KOPT-K1 (cell line): ENCODE measurements at regions not wholly inside any gene's neighbourhood (a gene's known extent, or its start where the extent isn't known, plus 50 kb on each side); places are given as distances from the start of the nearest gene placed in this dataset.

ENCODE experiments used
- H3K27ac ChIP-seq: fragments of 200-600 bp; sonication (generic); 2 replicates; pipeline ENCODE4 v1.5.1; 2016; ENCODE audit warnings: antibody characterized with exemption, mild to moderate bottlenecking, low read depth, low read length; ENCODE audit not compliant: poor library complexity, severe bottlenecking
- H3K36me3 ChIP-seq: fragments of 200-600 bp; sonication (generic); 2 replicates; pipeline ENCODE4 v1.5.1; 2017; ENCODE audit warnings: antibody characterized with exemption, mild to moderate bottlenecking, low read length, moderate library complexity; ENCODE audit not compliant: insufficient read depth
- H3K9me3 ChIP-seq: fragments of 200-600 bp; sonication (generic); 2 replicates; pipeline ENCODE4 v1.5.1; 2017; ENCODE audit warnings: antibody characterized with exemption, low read length, mild to moderate bottlenecking; ENCODE audit not compliant: insufficient read depth, poor library complexity, severe bottlenecking

DNA sequence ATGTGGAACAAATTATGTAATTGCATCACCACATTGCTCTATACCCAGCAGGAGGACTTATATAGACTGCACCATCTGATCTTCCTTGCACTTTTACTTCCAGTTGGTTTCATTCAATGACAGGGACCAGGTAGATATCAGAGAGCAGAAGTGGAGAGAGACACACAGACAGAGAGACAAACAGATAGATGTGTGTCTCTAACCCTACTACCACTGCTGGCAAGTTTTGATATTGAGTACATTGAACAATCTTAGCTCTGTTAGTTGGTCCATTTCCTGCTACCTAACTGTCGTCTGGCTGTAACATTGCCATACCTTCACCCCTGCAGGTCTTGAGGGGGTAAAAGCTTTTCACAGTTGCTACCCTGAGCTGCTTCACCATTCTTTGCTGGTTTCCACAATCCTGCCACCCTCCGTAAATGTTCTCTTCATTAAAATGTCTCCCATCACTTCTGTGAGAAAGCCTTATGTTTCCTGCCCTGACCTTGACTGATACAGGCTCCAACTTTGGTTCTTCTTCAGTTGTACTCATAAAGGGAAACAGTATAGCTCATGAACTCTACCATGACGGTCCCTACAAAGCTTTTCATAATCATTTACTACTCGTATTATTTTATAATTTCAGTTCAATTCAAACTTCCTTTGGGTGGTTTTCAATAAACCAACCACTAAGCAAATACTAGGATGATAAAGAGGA is 62.3 kb upstream of the ITGA4 start:
- Histone ChIP-seq H3K36me3 (no peaks in the 10 kb centered on the region), H3K27ac (peak overlapping the region; percentile 95), H3K9me3 (no peaks in the 10 kb centered on the region)

- H3K36me3 ChIP-seq, result no peaks in the 10 kb centered on the region
- peak overlapping the region; percentile 95 for H3K27ac ChIP-seq
- no peaks in the 10 kb centered on the region for H3K9me3 ChIP-seq
Measured at GRCh38 chr2:181395851-181396250, 61.3 kb upstream of the ITGA4 start.

- peak overlapping the region; percentile 95 for H3K27ac ChIP-seq
- H3K36me3 ChIP-seq, result no peaks in the 10 kb centered on the region
- H3K9me3 ChIP-seq, result no peaks in the 10 kb centered on the region
Measured at GRCh38 chr2:181396256-181397123, 60.7 kb upstream of the ITGA4 start.

GRCh38 chr2:181397331-181397730 is 59.9 kb upstream of the ITGA4 start:
- H3K36me3 ChIP-seq, result no peaks in the 10 kb centered on the region
- H3K27ac ChIP-seq, result peak overlapping the region; percentile 95
- no peaks in the 10 kb centered on the region for H3K9me3 ChIP-seq

GRCh38 chr2:181398000-181398399 is 59.2 kb upstream of the ITGA4 start:
- Histone ChIP-seq H3K9me3 (no peaks in the 10 kb centered on the region), H3K27ac (peak overlapping the region; percentile 95), H3K36me3 (no peaks in the 10 kb centered on the region)

GRCh38 chr2:181399027-181399426 is 58.2 kb upstream of the ITGA4 start:
- no peaks in the 10 kb centered on the region for H3K9me3 ChIP-seq
- H3K36me3 ChIP-seq, result no peaks in the 10 kb centered on the region
- peak overlapping the region; percentile 95 for H3K27ac ChIP-seq

- Histone ChIP-seq H3K27ac (peak overlapping the region; percentile 18), H3K9me3 (no peaks in the 10 kb centered on the region), H3K36me3 (no peaks in the 10 kb centered on the region)
Measured at GRCh38 chr2:181404472-181404871, 52.7 kb upstream of the ITGA4 start.

- H3K9me3 ChIP-seq, result peaks cover 4% of the 10 kb centered on the region
- H3K27ac ChIP-seq, result no peak overlapping the region
- no peaks in the 10 kb centered on the region for H3K36me3 ChIP-seq
Measured at GRCh38 chr2:181407171-181407570, 50.0 kb upstream of the ITGA4 start.
